Brain microvascular endothelial cell (primary cell): ENCODE measurements at regions not wholly inside any gene's neighbourhood (a gene's known extent, or its start where the extent isn't known, plus 50 kb on each side); places are given as distances from the start of the nearest gene placed in this dataset.

Experiments
- DNase-seq: peaks from one replicate; pipeline ENCODE4 v3.0.0-alpha.2; 2020
- H3K27ac ChIP-seq: fragments of 250-450 bp; sonication (Bioruptor Pico); 2 replicates; pipeline ENCODE4 v1.5.1; 2020; ENCODE audit warnings: mild to moderate bottlenecking, moderate library complexity
- H3K27me3 ChIP-seq: fragments of 250-450 bp; sonication (Bioruptor Pico); replicated peaks from 2 replicates; pipeline ENCODE4 v1.5.1; 2020; ENCODE audit warnings: mild to moderate bottlenecking
- H3K36me3 ChIP-seq: fragments of 250-450 bp; sonication (Bioruptor Pico); replicated peaks from 2 replicates; pipeline ENCODE4 v1.5.1; 2020; ENCODE audit warnings: mild to moderate bottlenecking
- H3K4me3 ChIP-seq: 2 replicates; pipeline ENCODE4 v1.5.1; 2011; ENCODE audit warnings: low read depth, mild to moderate bottlenecking, control low read depth, low read length, moderate library complexity
- CTCF ChIP-seq: IDR thresholded peaks from 2 replicates; pipeline ENCODE4 v1.5.1; 2011; ENCODE audit warnings: low read depth, mild to moderate bottlenecking, moderate library complexity, low read length, control low read depth, inconsistent platforms; ENCODE audit errors: missing control alignments
- in situ Hi-C: cut with HindIII; loops from 2 replicates; pipeline ENCODE4 v1.10.0; 2017; ENCODE audit warnings: low sequenced_read_pairs, low pct_ligation_motif_present

- Histone ChIP-seq H3K4me3 (no peak overlapping the region), H3K27me3 (no peaks in the 10 kb centered on the region), H3K36me3 (no peaks in the 10 kb centered on the region), H3K27ac (no peak overlapping the region)
- DNase-seq, result no peak
- TF ChIP-seq CTCF, result no peak
- in situ Hi-C loops, result no loop called here
These were observed 634.3 kb downstream of the BRD1 start for GRCh38 chr22:49193348-49193747.

- Histone ChIP-seq H3K36me3 (no peaks in the 10 kb centered on the region), H3K4me3 (no peak overlapping the region), H3K27me3 (no peaks in the 10 kb centered on the region), H3K27ac (no peak overlapping the region)
- in situ Hi-C loops, result no loop called here
- no peak for DNase-seq
- TF ChIP-seq CTCF, result no peak
These were observed 634.8 kb downstream of the BRD1 start for GRCh38 chr22:49192857-49193250.

DNA sequence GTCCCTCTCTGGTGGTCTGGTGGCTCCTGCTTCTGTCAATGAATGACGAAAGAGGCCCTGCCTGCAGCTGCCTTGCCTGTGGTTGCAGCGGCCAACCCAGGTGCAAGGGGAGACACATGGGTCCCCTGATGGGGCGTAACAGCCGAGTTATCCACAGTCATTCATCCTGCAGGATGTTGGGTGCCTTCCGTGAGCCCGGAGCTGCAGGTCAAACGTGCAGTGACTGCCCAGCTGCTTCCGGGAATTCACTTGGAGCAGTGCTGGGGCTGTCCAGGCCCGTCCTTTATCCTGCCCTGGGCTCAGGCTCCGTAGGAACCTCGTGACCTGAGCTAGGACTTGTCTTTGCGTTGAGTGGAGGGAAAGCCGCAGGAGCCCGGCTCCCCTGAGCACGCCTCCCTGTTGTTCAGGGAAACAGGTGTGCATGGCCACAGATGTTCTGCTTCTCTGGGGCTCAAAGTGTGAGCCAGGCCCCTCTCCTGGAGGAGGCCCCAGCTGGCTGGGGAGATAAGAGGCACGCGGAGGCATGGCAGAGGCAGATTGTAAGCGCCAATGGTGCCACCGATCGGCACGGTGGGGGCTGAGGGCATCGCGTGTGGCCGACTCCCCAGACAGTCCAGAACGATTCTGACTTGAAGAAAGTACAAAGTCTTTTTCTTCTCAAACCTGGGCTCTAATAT is 635.4 kb downstream of the BRD1 start:
- in situ Hi-C loops, result no loop called here
- DNase-seq, result no peak
- Histone ChIP-seq H3K4me3 (no peak overlapping the region), H3K36me3 (no peaks in the 10 kb centered on the region), H3K27me3 (no peaks in the 10 kb centered on the region), H3K27ac (no peak overlapping the region)
- no peak for TF ChIP-seq CTCF

DNA sequence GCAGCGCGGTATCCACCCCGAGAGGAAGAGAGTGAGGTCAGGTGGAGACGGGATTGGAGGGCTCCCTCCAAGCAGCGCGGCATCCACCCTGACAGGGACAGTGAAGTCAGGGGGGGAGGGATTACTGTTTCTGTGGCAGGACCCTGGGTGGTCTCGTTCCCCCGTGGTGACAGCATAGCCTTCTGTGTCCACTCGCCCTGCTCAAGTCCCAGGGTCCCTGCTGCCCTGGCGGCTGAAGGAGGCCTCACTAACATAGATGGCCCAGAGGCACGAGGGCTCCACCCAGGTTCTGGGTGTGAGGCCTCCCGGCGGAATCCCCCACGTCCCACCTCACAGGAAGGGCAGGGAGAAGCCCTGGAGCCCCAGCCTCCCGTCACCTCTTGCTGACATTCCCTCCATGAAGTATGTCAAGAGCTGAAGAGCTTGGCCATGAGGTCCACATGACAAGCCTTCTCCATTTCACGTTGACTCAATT is 636.1 kb downstream of the BRD1 start:
- Histone ChIP-seq H3K4me3 (no peak overlapping the region), H3K27ac (no peak overlapping the region), H3K27me3 (no peaks in the 10 kb centered on the region), H3K36me3 (no peaks in the 10 kb centered on the region)
- in situ Hi-C loops, result no loop called here
- no peak for TF ChIP-seq CTCF
- no peak for DNase-seq

- Histone ChIP-seq H3K27ac (no peak overlapping the region), H3K36me3 (no peaks in the 10 kb centered on the region)
These were observed 636.7 kb downstream of the BRD1 start for GRCh38 chr22:49190816-49191505.

More at GRCh38 chr22:49190816-49191505, 636.7 kb downstream of the BRD1 start:
- H3K4me3 ChIP-seq, result no peak overlapping the region
- TF ChIP-seq CTCF, result no peak
- DNase-seq, result no peak
- no peaks in the 10 kb centered on the region for H3K27me3 ChIP-seq
- in situ Hi-C loops, result no loop called here
